HEK293T (cell line): ENCODE measurements at regions not wholly inside any gene's neighbourhood (a gene's known extent, or its start where the extent isn't known, plus 50 kb on each side); places are given as distances from the start of the nearest gene placed in this dataset.

Experiments
- ARNT ChIP-seq: fragments of 450-650 bp; IDR thresholded peaks from 2 replicates; pipeline ENCODE4 v1.6.1; 2017; ENCODE audit warnings: mild to moderate bottlenecking
- CTBP1 ChIP-seq: fragments of 450-650 bp; IDR thresholded peaks from 2 replicates; pipeline ENCODE4 v1.6.1; 2016; ENCODE audit warnings: borderline replicate concordance
- FOXK2 ChIP-seq: fragments of 450-650 bp; IDR thresholded peaks from 2 replicates; pipeline ENCODE4 v1.6.1; 2016; ENCODE audit warnings: mild to moderate bottlenecking
- FOXM1 ChIP-seq: fragments of 450-650 bp; IDR thresholded peaks from 2 replicates; pipeline ENCODE4 v1.6.1; 2017; ENCODE audit warnings: mild to moderate bottlenecking, borderline replicate concordance
- PKNOX1 ChIP-seq: fragments of 450-650 bp; IDR thresholded peaks from 2 replicates; pipeline ENCODE4 v1.6.1; 2016
- SP1 ChIP-seq: fragments of 450-650 bp; IDR thresholded peaks from 2 replicates; pipeline ENCODE4 v1.6.1; 2017

DNA sequence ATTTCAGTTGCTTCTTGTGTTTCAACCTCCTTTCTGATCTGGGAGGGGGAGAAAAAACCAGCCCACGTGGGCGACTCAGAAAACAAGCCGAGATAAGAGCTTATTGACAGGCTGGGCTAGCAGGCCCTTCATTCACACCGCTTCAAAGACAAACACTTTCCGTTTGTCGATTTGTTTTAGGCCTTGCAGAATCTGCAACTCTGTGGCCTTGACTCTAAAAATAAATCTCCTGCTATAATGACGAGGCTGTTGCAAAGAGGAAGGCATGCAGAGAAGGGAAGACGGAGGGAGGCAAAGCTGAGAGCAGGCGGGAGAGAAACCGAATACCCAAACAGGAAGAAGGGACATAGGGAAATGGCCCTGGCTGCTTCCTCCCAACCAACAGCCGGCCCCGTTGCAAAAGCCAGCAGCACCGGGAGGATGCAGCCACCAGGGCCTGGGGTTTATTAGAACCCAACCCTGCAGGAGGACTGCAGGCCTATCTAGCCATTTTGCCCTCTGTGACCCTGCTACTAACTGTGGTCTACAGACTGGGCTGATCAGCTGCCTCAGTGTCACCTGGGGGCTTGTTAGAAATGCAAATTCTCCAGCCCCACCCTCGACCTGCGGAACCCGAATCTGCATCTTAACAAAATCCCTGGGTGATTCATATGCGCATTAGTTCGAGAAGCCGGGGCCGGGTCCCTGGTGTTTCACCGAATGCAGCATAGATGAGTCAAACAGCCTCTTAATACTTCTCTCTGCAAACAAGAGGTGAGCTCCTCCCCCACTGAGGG lies 325.5 kb downstream of the BCOR start:
- TF ChIP-seq CTBP1 (no peak), ARNT (no peak), SP1 (no peak), FOXK2 (no peak), FOXM1 (no peak), PKNOX1 (no peak)
